ENCODE measurements at regions not wholly inside any gene's neighbourhood (a gene's known extent, or its start where the extent isn't known, plus 50 kb on each side); places are given as distances from the start of the nearest gene placed in this dataset.

DNA sequence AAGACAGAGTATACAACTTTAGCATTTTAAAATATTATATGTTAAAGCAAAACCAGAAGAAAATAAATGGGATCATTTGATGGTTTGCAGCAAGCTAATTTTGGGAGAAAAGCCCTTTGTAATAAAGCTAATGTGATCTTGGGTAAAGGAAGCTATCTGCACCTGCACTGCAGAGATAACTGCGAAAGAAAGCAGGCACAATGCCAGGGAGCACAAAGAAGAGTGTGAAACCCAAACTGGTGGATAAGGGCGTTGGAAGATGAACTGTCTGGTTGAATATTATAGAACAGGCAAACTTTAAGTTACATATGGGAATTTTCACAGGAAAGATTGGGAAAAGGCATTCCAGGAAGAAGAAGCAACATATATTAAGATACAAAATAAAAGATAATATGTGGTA, 179.2 kb upstream of the KHDRBS2 start:
- H3K9ac ChIP-seq (ENCODE audit: low read length) = no peak overlapping the region

GRCh38 chr6:62452586-62452985, 166.6 kb upstream of the KHDRBS2 start:
- Histone ChIP-seq H3K36me3 (ENCODE audit: insufficient read depth, low read length) (no peaks in the 10 kb centered on the region), H3K9me2 (ENCODE audit: low read depth, low read length) (no peaks in the 10 kb centered on the region), H3K79me2 (ENCODE audit: insufficient read depth, low read length) (no peaks in the 10 kb centered on the region), H3F3A (ENCODE audit: insufficient read depth, low read length) (no peaks in the 10 kb centered on the region), H3K9ac (ENCODE audit: low read length) (no peak overlapping the region), H3K27ac (ENCODE audit: low read depth, low read length, poor library complexity, severe bottlenecking) (no peak overlapping the region), H3K4me1 (ENCODE audit: insufficient read depth, low read length, severe bottlenecking) (peaks cover under 1% of the 10 kb centered on the region), H3K4me2 (ENCODE audit: low read length) (no peak overlapping the region), H2AFZ (ENCODE audit: low read length) (no peak overlapping the region), H3K27me3 (ENCODE audit: insufficient read depth, low read length) (no peaks in the 10 kb centered on the region), H3K9me3 (ENCODE audit: low read length) (no peaks in the 10 kb centered on the region), H3K4me3 (ENCODE audit: low read depth, low read length, poor library complexity, severe bottlenecking) (no peak overlapping the region), H4K20me1 (ENCODE audit: insufficient read depth, low read length) (no peaks in the 10 kb centered on the region)
- TF ChIP-seq, protein P1, sequence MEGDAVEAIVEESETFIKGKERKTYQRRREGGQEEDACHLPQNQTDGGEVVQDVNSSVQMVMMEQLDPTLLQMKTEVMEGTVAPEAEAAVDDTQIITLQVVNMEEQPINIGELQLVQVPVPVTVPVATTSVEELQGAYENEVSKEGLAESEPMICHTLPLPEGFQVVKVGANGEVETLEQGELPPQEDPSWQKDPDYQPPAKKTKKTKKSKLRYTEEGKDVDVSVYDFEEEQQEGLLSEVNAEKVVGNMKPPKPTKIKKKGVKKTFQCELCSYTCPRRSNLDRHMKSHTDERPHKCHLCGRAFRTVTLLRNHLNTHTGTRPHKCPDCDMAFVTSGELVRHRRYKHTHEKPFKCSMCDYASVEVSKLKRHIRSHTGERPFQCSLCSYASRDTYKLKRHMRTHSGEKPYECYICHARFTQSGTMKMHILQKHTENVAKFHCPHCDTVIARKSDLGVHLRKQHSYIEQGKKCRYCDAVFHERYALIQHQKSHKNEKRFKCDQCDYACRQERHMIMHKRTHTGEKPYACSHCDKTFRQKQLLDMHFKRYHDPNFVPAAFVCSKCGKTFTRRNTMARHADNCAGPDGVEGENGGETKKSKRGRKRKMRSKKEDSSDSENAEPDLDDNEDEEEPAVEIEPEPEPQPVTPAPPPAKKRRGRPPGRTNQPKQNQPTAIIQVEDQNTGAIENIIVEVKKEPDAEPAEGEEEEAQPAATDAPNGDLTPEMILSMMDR (IDR thresholded peaks at IDR 0.05; ENCODE audit: low read length) = no peak
- no peak for TF ChIP-seq EZH2 (IDR thresholded peaks at IDR 0.05; ENCODE audit: borderline replicate concordance, low read length)

More for the DNA sequence above, 179.2 kb upstream of the KHDRBS2 start:
- no peaks in the 10 kb centered on the region for H3K9me2 ChIP-seq (ENCODE audit: low read depth, low read length)
- H3K4me2 ChIP-seq (ENCODE audit: low read length) = no peak overlapping the region
- no peak for TF ChIP-seq EZH2 (IDR thresholded peaks at IDR 0.05; ENCODE audit: borderline replicate concordance, low read length)
- TF ChIP-seq, protein P1 (IDR thresholded peaks at IDR 0.05; ENCODE audit: low read length) = no peak
- H3K27me3 ChIP-seq (ENCODE audit: insufficient read depth, low read length) = no peaks in the 10 kb centered on the region
- H3F3A ChIP-seq (ENCODE audit: insufficient read depth, low read length) = no peaks in the 10 kb centered on the region
- H3K4me1 ChIP-seq (ENCODE audit: insufficient read depth, low read length, severe bottlenecking) = no peaks in the 10 kb centered on the region
- H3K27ac ChIP-seq (ENCODE audit: low read depth, low read length, poor library complexity, severe bottlenecking) = no peak overlapping the region
- H2AFZ ChIP-seq (ENCODE audit: low read length) = no peak overlapping the region
- H3K9me3 ChIP-seq (ENCODE audit: low read length) = no peaks in the 10 kb centered on the region
- H3K36me3 ChIP-seq (ENCODE audit: insufficient read depth, low read length) = no peaks in the 10 kb centered on the region
- no peak overlapping the region for H3K4me3 ChIP-seq (ENCODE audit: low read depth, low read length, poor library complexity, severe bottlenecking)
- no peaks in the 10 kb centered on the region for H4K20me1 ChIP-seq (ENCODE audit: insufficient read depth, low read length)
- H3K79me2 ChIP-seq (ENCODE audit: insufficient read depth, low read length) = no peaks in the 10 kb centered on the region

DNA sequence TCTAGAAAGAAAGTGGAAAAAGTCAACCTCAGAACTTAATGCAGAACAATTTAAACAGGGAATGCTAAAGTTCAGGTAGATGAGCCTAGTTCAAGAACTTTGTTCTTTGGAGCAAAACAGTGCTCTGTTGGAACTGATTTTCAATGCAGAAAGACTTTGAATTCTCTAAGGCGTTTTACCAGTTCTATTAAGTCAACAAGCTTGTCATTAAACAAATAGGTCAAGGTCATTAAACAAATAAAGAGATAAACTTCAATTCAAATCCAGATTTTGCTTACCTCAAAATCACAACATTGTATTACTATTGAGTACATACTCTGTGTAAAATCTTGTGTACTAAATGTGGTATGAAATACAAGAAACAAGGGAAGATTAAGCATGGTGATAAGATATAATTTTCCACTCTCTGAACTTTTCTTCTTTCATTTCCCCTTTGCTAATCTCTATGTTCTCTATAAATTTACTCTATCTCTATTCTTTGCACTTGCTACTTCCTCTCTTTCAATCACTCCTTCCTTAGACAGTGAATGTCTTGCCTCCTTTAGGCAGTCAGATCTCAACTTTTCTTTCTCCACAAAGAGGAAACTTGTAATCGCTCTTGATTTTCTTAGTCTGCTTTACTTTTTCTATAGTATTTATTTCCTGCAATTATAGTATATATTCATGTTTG, 160.8 kb upstream of the KHDRBS2 start:
- no peaks in the 10 kb centered on the region for H3F3A ChIP-seq (ENCODE audit: insufficient read depth, low read length)
- H3K36me3 ChIP-seq (ENCODE audit: insufficient read depth, low read length) = no peaks in the 10 kb centered on the region
- peaks cover 14% of the 10 kb centered on the region for H3K4me1 ChIP-seq (ENCODE audit: insufficient read depth, low read length, severe bottlenecking)
- H2AFZ ChIP-seq (ENCODE audit: low read length) = no peak overlapping the region
- H3K27ac ChIP-seq (ENCODE audit: low read depth, low read length, poor library complexity, severe bottlenecking) = no peak overlapping the region
- no peak overlapping the region for H3K4me3 ChIP-seq (ENCODE audit: low read depth, low read length, poor library complexity, severe bottlenecking)
- no peaks in the 10 kb centered on the region for H3K79me2 ChIP-seq (ENCODE audit: insufficient read depth, low read length)
- no peak overlapping the region for H3K9ac ChIP-seq (ENCODE audit: low read length)
- H3K9me3 ChIP-seq (ENCODE audit: low read length) = no peaks in the 10 kb centered on the region
- no peak for TF ChIP-seq EZH2 (IDR thresholded peaks at IDR 0.05; ENCODE audit: borderline replicate concordance, low read length)
- TF ChIP-seq, protein P1 (IDR thresholded peaks at IDR 0.05; ENCODE audit: low read length) = no peak
- H3K27me3 ChIP-seq (ENCODE audit: insufficient read depth, low read length) = no peaks in the 10 kb centered on the region
- H3K9me2 ChIP-seq (ENCODE audit: low read depth, low read length) = no peaks in the 10 kb centered on the region
- no peaks in the 10 kb centered on the region for H4K20me1 ChIP-seq (ENCODE audit: insufficient read depth, low read length)
- no peak overlapping the region for H3K4me2 ChIP-seq (ENCODE audit: low read length)

Data from OCI-LY1 (cell line).